Nephron progenitor cell (in vitro differentiated cells): ENCODE measurements at regions not wholly inside any gene's neighbourhood (a gene's known extent, or its start where the extent isn't known, plus 50 kb on each side); places are given as distances from the start of the nearest gene placed in this dataset.
A peak's percentile ranks its signal among the peaks of the same experiment; 100 is the strongest.

ENCODE experiments used
- DNase-seq: peaks from one replicate; pipeline ENCODE4 v3.0.0; 2021
- H3K27ac Mint-ChIP-seq: 2 replicates; pipeline ENCODE4 v1.8.0; 2021; ENCODE audit warnings: mild to moderate bottlenecking, moderate library complexity, mixed read lengths
- H3K27me3 Mint-ChIP-seq: 2 replicates; pipeline ENCODE4 v1.8.0; 2021; ENCODE audit warnings: mild to moderate bottlenecking, low read depth, mixed read lengths; ENCODE audit not compliant: poor library complexity
- H3K36me3 Mint-ChIP-seq: 2 replicates; pipeline ENCODE4 v1.8.0; 2021; ENCODE audit warnings: low read depth, mixed read lengths
- H3K4me1 Mint-ChIP-seq: 2 replicates; pipeline ENCODE4 v1.8.0; 2021; ENCODE audit warnings: mixed read lengths
- H3K4me3 Mint-ChIP-seq: 2 replicates; pipeline ENCODE4 v1.8.0; 2021; ENCODE audit warnings: mild to moderate bottlenecking, moderate library complexity, mixed read lengths
- H3K9me3 Mint-ChIP-seq: 2 replicates; pipeline ENCODE4 v1.8.0; 2021; ENCODE audit warnings: mild to moderate bottlenecking, moderate library complexity, mixed read lengths
- CTCF ChIP-seq: fragments of 200-600 bp; sonication (generic); IDR thresholded peaks from 2 replicates; pipeline ENCODE4 v1.5.0; 2021; ENCODE audit warnings: antibody characterized with exemption

- Mint-ChIP-seq H3K4me3 (no peak overlapping the region), H3K4me1 (peaks cover 6% of the 10 kb centered on the region), H3K27ac (no peak overlapping the region), H3K36me3 (no peaks in the 10 kb centered on the region), H3K27me3 (peaks cover 7% of the 10 kb centered on the region), H3K9me3 (peaks cover 14% of the 10 kb centered on the region)
- TF ChIP-seq CTCF: no peak
- no peak for DNase-seq
These were observed 310.0 kb downstream of the FOXA2 start for GRCh38 chr20:22274330-22274729.

- no peak for DNase-seq
- H3K36me3 Mint-ChIP-seq: no peaks in the 10 kb centered on the region
- TF ChIP-seq CTCF: no peak
- peaks cover 13% of the 10 kb centered on the region for H3K27me3 Mint-ChIP-seq
- no peaks in the 10 kb centered on the region for H3K9me3 Mint-ChIP-seq
- peaks cover 6% of the 10 kb centered on the region for H3K4me1 Mint-ChIP-seq
- no peak overlapping the region for H3K27ac Mint-ChIP-seq
- H3K4me3 Mint-ChIP-seq: no peak overlapping the region
These were observed 315.7 kb downstream of the FOXA2 start for GRCh38 chr20:22268675-22269074.

- peaks cover 19% of the 10 kb centered on the region for H3K4me1 Mint-ChIP-seq
- no peaks in the 10 kb centered on the region for H3K36me3 Mint-ChIP-seq
- H3K4me3 Mint-ChIP-seq: no peak overlapping the region
- peaks cover 20% of the 10 kb centered on the region for H3K27me3 Mint-ChIP-seq
- no peak for DNase-seq
- no peaks in the 10 kb centered on the region for H3K9me3 Mint-ChIP-seq
- H3K27ac Mint-ChIP-seq: no peak overlapping the region
- no peak for TF ChIP-seq CTCF
These were observed 319.5 kb downstream of the FOXA2 start for GRCh38 chr20:22264917-22265316.

GRCh38 chr20:22260506-22260905 is 323.9 kb downstream of the FOXA2 start:
- Mint-ChIP-seq H3K4me3 (no peak overlapping the region), H3K36me3 (no peaks in the 10 kb centered on the region), H3K27ac (peak overlapping the region; percentile 4), H3K27me3 (peaks cover 14% of the 10 kb centered on the region), H3K4me1 (peaks cover 19% of the 10 kb centered on the region), H3K9me3 (no peaks in the 10 kb centered on the region)
- no peak for DNase-seq
- TF ChIP-seq CTCF: no peak

GRCh38 chr20:22257912-22258311 is 326.5 kb downstream of the FOXA2 start:
- H3K27ac Mint-ChIP-seq: no peak overlapping the region
- peaks cover 19% of the 10 kb centered on the region for H3K4me1 Mint-ChIP-seq

More at GRCh38 chr20:22257912-22258311, 326.5 kb downstream of the FOXA2 start:
- no peak for TF ChIP-seq CTCF
- Mint-ChIP-seq H3K27me3 (no peaks in the 10 kb centered on the region), H3K4me3 (no peak overlapping the region), H3K9me3 (no peaks in the 10 kb centered on the region), H3K36me3 (no peaks in the 10 kb centered on the region)
- no peak for DNase-seq
